GM19452 (cell line): ENCODE measurements at regions not wholly inside any gene's neighbourhood (a gene's known extent, or its start where the extent isn't known, plus 50 kb on each side); places are given as distances from the start of the nearest gene placed in this dataset.
"Not testable (repeated sequence)": the region's sequence is repeated elsewhere in the genome, so short reads cannot be mapped to it uniquely, and the experiment has no call there.

Experiments used
- ATAC-seq: cut with Tn5 transposase; IDR thresholded peaks from one replicate; pipeline ENCODE4 v1.9.1; 2021; ENCODE audit not compliant: unreplicated experiment

DNA sequence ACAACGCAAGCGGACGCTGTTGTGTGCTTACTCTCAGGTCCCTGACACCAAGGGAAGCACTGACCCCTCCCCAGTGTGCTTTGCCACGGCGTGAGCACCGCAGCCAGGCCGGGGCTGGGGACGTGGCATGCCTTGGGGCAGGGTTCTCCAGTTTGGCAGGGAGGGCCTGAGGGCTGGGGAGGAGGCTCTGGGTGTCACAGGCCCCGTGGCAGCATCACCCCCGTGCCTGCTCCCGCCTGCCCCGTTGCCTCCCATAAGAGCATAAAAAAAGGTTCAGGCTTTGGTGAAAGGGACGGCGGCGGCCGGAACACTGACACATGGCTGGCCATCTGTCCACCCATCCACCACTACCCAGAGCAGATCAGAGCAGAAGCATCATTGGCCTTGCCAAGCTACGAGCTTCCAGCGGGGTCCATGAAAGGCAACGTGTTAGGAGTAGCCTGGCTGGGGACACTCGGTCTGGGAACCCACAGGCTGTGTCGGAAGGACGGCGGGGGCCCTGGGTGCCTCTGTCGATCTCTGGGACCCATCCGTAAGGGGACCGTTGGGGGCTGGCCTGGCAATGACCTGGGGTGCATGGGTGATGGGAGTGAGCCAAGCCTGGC lies 183.0 kb downstream of the IGLL1 start:
- ATAC-seq: no peak

DNA sequence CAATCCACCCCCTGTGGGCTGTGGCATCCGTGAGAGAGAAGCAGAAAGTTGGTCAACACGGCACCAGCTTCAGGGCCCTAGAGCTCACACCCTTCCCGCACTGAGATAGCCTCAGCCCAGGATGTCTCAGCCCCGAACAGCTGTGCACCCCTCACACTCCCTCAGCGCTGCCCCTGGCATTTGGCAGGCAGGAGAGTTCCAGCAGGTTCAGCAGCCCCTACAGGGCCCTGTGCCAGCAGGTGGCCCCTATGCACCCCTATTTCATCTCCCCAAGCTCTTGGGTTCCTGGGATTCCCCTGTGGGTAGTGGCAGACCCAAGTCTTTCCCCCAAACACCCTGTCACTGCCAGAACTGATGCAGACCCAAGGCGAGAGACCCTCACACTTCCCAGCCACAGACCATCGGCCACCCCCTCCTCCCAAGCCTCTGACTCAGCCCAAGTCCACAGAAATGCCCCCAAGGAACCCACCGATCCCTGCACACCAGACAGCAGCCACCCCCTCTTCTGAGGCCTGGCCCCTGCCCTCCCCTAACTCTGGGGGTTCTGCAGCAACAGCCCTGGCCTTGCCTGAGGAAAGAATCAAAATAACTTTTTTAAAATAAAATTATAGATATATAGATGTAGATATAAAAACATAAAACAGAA lies 183.6 kb downstream of the IGLL1 start:
- no peak for ATAC-seq

GRCh38 chr22:23395530-23396361 lies 184.3 kb downstream of the IGLL1 start:
- no peak for ATAC-seq

GRCh38 chr22:23394525-23395326 lies 185.4 kb downstream of the IGLL1 start:
- ATAC-seq: no peak

DNA sequence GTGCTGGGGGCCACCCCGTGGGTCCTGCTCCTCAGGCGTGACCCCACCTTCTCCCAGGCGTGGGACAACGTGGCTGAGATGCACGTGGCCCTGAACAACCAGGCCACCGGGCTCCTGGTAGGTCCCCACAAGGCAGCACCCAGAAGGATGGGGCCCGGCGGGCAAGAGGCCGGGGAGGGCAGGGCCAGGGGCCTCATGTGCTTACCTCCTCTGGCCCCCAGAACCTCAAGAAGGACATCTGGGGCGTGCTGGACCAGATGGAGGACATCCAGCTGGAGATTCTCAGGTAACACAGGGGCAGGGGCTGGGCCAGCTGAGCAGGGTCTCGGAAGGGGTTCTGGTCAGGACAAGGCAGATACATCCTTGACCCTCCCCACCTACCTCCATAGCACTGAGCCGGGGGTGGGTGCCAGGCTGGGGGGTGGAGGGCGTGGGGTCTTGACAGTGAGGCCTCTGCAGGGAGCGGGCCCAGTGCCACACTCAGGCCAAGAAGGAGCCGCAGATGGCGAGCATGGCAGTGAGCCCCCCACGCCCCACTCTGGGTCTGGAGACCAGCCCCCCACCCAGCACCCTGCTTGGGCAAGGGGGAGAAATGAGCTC lies 186.3 kb downstream of the IGLL1 start:
- ATAC-seq: no peak

DNA sequence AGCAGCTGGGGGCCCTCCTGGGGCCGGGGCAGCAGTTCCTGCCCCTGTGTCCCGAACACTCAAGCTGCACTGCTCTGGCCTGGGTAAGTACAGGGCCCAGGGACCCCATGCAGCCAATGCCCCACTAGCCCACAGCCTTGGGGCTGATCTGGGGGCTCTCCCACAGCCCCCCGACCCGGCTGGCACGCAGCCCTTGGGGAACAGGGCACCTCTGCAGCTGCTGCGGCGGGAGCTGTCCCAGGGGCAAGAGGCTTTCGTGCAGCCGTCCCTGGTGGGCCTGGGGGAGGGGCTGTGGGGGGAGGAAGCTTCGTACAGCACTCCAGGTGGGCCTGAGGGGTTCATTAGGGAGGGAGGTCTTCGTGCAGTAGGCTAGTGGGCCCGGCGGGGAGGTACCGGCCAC lies 186.9 kb downstream of the IGLL1 start:
- ATAC-seq: not testable (repeated sequence)

GRCh38 chr22:23392420-23393121 lies 187.5 kb downstream of the IGLL1 start:
- no peak for ATAC-seq

DNA sequence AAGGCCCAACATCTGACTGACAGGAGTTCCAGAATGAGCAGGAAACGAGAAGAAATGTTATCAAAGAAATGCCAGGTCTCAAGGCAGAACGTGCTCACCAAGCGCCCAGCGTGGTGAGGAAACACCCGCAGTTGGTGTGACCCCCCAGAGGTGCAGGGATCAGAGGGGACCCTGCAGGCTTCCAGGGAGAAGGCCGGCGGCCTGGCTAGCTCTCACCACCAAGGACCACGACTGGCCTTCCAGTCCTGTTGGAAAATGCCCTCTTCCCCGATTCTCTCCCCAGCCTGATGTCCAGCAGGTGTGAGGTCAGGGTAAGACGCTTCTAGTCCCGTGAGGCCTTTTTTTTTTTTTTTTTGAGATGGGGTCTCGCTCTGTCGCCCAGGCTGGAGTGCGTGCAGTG lies 189.1 kb downstream of the IGLL1 start:
- ATAC-seq: no peak

DNA sequence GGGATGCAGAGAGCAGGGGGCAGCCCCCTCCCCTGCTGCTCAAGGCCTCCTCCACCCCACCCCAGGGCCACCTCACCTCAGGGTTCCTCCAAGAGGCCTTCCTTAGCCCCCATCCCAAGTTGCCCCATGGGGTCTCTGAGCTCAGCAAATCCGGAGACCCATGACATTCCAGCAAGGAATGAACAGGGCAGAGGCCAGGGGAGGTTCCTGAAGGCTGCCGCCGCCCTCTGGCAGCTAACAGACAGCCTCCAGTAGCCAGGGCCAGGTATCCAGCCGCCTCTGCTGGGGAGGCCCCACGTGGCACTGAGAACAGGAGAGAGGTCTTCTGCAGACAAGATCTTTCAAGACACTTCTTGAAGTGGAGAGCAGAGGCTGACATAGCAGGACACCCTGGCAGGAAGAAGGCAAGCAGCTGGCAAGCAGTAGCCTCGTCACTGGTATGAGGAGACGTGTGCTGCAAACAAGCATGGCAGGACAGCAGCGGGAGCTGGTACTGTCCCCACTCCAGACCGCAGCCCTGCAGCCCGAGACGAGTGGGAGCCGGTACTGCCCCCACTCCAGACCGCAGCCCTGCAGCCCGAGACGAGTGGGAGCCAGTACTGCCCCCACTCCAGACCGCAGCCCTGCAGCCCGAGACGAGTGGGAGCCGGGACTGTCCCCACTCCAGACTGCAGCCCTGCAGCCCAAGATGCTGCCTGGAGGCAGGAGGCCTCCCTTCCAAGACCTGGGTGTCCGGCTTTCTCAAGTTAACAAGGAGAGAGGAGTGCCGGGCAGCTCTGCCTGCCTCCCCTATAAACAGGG lies 190.6 kb downstream of the IGLL1 start:
- no peak for ATAC-seq

DNA sequence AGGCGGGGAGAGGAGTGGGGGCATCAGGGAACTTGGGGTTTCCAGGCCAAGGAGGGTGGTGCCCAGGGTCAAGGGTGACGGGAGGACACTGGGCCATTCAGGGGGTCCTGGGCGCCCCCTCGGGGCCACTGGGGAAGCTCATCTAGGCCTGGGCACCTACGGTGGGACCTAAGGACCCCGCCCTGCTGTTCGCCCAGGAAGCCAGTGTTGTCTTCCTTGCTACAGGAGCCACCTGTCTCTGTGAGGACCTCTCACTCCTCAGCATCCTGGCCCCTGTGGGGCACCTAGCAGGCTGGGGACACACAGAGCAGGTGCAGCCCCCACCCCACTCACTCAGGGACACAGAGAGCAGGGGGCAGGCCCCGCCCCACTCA lies 191.6 kb downstream of the IGLL1 start:
- no peak for ATAC-seq

GRCh38 chr22:23387827-23388516 lies 192.1 kb downstream of the IGLL1 start:
- no peak for ATAC-seq

DNA sequence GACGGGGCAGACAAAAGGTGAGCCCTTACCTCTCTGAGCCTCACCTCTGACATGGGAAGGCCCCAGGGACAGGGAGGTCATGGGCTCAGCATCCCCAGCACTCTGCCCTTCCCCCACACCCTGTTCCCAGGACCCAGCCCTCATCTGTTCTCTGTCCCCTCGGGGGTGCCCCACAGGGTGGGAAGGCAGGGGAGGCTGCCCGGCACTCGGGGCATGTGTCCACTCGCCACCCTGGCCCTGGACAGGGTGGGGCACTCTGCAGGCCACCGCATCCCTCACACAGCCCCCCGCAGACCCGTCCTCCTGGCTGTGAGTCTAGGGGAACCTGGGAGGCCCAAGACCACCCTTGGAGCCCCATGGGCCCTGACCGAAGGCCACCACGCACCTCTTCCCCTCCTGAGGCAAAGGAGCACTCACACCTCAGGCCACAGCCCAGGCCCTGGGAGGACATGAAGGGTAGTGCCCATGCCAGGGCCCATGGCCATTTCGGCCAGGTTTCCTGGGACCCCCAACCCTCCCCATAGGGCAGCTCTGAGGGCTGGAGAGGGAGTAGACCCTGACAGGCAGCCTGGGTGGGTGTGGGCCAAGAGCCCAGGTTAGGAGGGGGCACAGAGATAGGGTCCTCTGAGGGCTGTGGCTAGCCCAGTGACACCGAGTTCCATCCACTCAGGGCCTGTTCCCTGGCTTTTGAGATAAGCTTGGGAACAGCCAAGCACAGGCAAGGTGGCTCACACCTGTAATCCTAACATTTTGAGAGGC lies 193.1 kb downstream of the IGLL1 start:
- no peak for ATAC-seq

DNA sequence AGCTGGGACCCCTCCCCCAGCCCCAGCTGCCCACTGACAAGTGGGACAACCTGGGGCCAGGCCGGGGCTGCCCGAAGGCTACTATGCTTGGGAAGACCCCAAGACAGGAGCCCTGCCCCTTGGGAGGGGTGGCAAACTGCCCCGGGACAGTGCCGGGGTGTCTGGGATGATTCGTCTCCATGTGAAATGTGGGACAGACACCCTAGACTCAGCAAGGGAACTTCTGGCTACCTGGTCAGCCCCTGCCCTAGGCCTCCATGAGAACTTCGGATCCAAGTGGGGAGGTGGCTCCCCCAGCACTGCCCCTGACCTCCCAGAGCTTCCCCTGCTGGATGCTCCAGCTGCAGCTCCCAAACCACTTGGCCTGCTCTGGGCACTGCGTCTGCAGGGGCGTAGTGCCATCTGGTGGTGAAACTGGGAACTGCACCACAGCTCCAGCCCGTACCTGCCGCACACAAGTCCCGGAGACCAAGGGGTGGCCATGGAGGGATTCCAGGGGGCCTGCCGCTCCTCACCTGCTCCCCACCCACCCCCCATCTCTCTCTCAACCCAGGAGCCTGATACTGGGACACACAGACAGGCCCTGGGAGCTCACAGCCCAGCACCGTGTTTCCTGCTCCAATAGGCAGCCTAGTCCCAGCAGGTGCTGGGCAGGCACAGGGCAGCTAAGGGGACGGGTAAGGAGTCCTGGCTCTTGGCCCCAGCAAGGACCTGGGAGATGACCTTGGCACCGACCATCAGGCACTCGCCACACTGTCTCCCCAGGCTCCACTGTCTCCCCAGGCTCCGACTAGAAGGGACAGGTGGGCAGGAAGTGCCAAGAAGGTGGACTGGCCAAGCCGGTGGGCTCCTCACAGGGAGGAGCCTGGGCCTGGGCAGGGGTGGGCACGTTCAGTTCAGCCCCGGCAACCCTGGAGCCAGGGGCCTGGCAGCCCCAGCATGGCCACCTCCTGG lies 194.1 kb downstream of the IGLL1 start:
- ATAC-seq: no peak

- no peak for ATAC-seq
Observed at GRCh38 chr22:23384923-23385677, 195.0 kb downstream of the IGLL1 start.

GRCh38 chr22:23384431-23384830 lies 195.7 kb downstream of the IGLL1 start:
- no peak for ATAC-seq
